Spleen (tissue), 7 donors: ENCODE measurements at regions not wholly inside any gene's neighbourhood (a gene's known extent, or its start where the extent isn't known, plus 50 kb on each side); places are given as distances from the start of the nearest gene placed in this dataset.

Experiments used
- POLR2A ChIP-seq, 3 donors: fragments of 450-650 bp; IDR thresholded peaks; one replicate each; pipeline ENCODE4 v1.5.1; 2017; ENCODE audit warnings: antibody characterized with exemption in 3 of 3, mild to moderate bottlenecking in 1 of 3
- POLR2AphosphoS5 ChIP-seq, 3 donors: sonication (generic); formaldehyde crosslinking; IDR thresholded peaks; one replicate each; pipeline ENCODE4 v1.5.1; 2017; ENCODE audit warnings: antibody characterized with exemption in 3 of 3
- TF ChIP-seq, protein P1 (sequence below), 11 experiments: fragments of 200-600 bp in 7 of 11; fragments of 450-650 bp in 4 of 11; sonication (generic) in 4 of 11; IDR thresholded peaks in 8 of 11; conservative IDR thresholded peaks in 3 of 11; 1 replicate in 7 of 11; 2 replicates in 4 of 11; pipeline versions ENCODE4 v1.4.0 to v1.8.0; 2016 to 2021; ENCODE audit warnings: antibody characterized with exemption in 11 of 11, inconsistent platforms in 4 of 11, mild to moderate bottlenecking in 1 of 11
- donor health status: DM: no; HTN: no; CAD: no; lungs with moderate emphysema.
- donor health status: DM: no; HTN: no; CAD: no.
- donor health status: DM: no; HTN: no; CAD: no.

DNA sequence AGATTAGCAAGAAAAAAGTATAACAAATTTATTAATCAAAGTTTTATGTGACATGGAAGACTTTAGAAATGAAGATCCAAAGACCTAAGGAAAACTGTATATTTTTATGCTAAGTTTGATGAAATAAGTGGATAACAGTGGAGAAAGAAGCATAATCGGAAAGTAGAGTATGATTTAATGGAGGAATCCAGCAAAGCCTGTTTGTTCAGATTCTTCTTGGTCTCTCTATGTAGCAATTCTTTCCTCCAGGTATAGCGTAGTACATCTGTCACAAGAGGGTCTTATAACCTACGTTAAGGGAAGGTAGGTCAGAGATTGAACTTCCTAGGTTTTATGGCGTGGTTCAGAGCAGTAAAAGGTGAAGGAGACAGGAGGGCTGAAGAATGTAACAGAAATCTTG is 600.6 kb upstream of the CHORDC1 start:
- TF ChIP-seq, protein P1, sequence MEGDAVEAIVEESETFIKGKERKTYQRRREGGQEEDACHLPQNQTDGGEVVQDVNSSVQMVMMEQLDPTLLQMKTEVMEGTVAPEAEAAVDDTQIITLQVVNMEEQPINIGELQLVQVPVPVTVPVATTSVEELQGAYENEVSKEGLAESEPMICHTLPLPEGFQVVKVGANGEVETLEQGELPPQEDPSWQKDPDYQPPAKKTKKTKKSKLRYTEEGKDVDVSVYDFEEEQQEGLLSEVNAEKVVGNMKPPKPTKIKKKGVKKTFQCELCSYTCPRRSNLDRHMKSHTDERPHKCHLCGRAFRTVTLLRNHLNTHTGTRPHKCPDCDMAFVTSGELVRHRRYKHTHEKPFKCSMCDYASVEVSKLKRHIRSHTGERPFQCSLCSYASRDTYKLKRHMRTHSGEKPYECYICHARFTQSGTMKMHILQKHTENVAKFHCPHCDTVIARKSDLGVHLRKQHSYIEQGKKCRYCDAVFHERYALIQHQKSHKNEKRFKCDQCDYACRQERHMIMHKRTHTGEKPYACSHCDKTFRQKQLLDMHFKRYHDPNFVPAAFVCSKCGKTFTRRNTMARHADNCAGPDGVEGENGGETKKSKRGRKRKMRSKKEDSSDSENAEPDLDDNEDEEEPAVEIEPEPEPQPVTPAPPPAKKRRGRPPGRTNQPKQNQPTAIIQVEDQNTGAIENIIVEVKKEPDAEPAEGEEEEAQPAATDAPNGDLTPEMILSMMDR (IDR thresholded peaks at IDR 0.05 in 8 of 11, conservative IDR thresholded peaks at IDR 0.05 in 3 of 11): no peak
- TF ChIP-seq POLR2AphosphoS5 (IDR thresholded peaks at IDR 0.05): no peak
- no peak for TF ChIP-seq POLR2A (IDR thresholded peaks at IDR 0.05)
